ENCODE measurements at regions not wholly inside any gene's neighbourhood (a gene's known extent, or its start where the extent isn't known, plus 50 kb on each side); places are given as distances from the start of the nearest gene placed in this dataset.

GRCh38 chr6:93580446-93580845, 161.1 kb upstream of the EPHA7 start:
- H3K4me1 Mint-ChIP-seq (ENCODE audit: unreplicated experiment), result no peaks in the 10 kb centered on the region
- no peak for TF ChIP-seq CTCF (IDR thresholded peaks at IDR 0.05; ENCODE audit: unreplicated experiment)
- H3K4me3 Mint-ChIP-seq (ENCODE audit: unreplicated experiment), result no peak overlapping the region
- H3K9me3 Mint-ChIP-seq (ENCODE audit: unreplicated experiment), result no peaks in the 10 kb centered on the region
- no peaks in the 10 kb centered on the region for H3K36me3 Mint-ChIP-seq (ENCODE audit: low read depth, unreplicated experiment)
- DNase-seq (ENCODE audit: low spot score), result no peak
- H3K27me3 Mint-ChIP-seq (ENCODE audit: unreplicated experiment), result no peaks in the 10 kb centered on the region
- H3K27ac Mint-ChIP-seq (ENCODE audit: unreplicated experiment), result no peak overlapping the region

GRCh38 chr6:93575495-93576267, 156.3 kb upstream of the EPHA7 start:
- H3K4me1 Mint-ChIP-seq (ENCODE audit: unreplicated experiment), result no peaks in the 10 kb centered on the region
- H3K36me3 Mint-ChIP-seq (ENCODE audit: low read depth, unreplicated experiment), result no peaks in the 10 kb centered on the region
- no peak overlapping the region for H3K4me3 Mint-ChIP-seq (ENCODE audit: unreplicated experiment)
- no peaks in the 10 kb centered on the region for H3K27me3 Mint-ChIP-seq (ENCODE audit: unreplicated experiment)
- H3K27ac Mint-ChIP-seq (ENCODE audit: unreplicated experiment), result no peak overlapping the region
- no peak for TF ChIP-seq CTCF (IDR thresholded peaks at IDR 0.05; ENCODE audit: unreplicated experiment)
- no peaks in the 10 kb centered on the region for H3K9me3 Mint-ChIP-seq (ENCODE audit: unreplicated experiment)
- no peak for DNase-seq (ENCODE audit: low spot score)

GRCh38 chr6:93574299-93574698, 154.9 kb upstream of the EPHA7 start:
- no peak for DNase-seq (ENCODE audit: low spot score)
- no peak for TF ChIP-seq CTCF (IDR thresholded peaks at IDR 0.05; ENCODE audit: unreplicated experiment)
- Mint-ChIP-seq H3K9me3 (ENCODE audit: unreplicated experiment) (no peaks in the 10 kb centered on the region), H3K4me3 (ENCODE audit: unreplicated experiment) (no peak overlapping the region), H3K4me1 (ENCODE audit: unreplicated experiment) (no peaks in the 10 kb centered on the region), H3K27me3 (ENCODE audit: unreplicated experiment) (no peaks in the 10 kb centered on the region), H3K27ac (ENCODE audit: unreplicated experiment) (no peak overlapping the region), H3K36me3 (ENCODE audit: low read depth, unreplicated experiment) (no peaks in the 10 kb centered on the region)

GRCh38 chr6:93571346-93571745, 152.0 kb upstream of the EPHA7 start:
- DNase-seq (ENCODE audit: low spot score), result no peak
- H3K36me3 Mint-ChIP-seq (ENCODE audit: low read depth, unreplicated experiment), result no peaks in the 10 kb centered on the region
- H3K4me3 Mint-ChIP-seq (ENCODE audit: unreplicated experiment), result no peak overlapping the region
- no peaks in the 10 kb centered on the region for H3K4me1 Mint-ChIP-seq (ENCODE audit: unreplicated experiment)
- no peaks in the 10 kb centered on the region for H3K9me3 Mint-ChIP-seq (ENCODE audit: unreplicated experiment)
- H3K27me3 Mint-ChIP-seq (ENCODE audit: unreplicated experiment), result no peaks in the 10 kb centered on the region
- H3K27ac Mint-ChIP-seq (ENCODE audit: unreplicated experiment), result no peak overlapping the region
- TF ChIP-seq CTCF (IDR thresholded peaks at IDR 0.05; ENCODE audit: unreplicated experiment), result no peak

- DNase-seq (ENCODE audit: low spot score), result no peak
- Mint-ChIP-seq H3K4me3 (ENCODE audit: unreplicated experiment) (no peak overlapping the region), H3K9me3 (ENCODE audit: unreplicated experiment) (no peaks in the 10 kb centered on the region), H3K4me1 (ENCODE audit: unreplicated experiment) (no peaks in the 10 kb centered on the region), H3K27ac (ENCODE audit: unreplicated experiment) (no peak overlapping the region), H3K36me3 (ENCODE audit: low read depth, unreplicated experiment) (no peaks in the 10 kb centered on the region), H3K27me3 (ENCODE audit: unreplicated experiment) (no peaks in the 10 kb centered on the region)
- no peak for TF ChIP-seq CTCF (IDR thresholded peaks at IDR 0.05; ENCODE audit: unreplicated experiment)
Observed at GRCh38 chr6:93568169-93568568, 148.8 kb upstream of the EPHA7 start.

Data from endothelial cell (in vitro differentiated cells).